Mesenchymal stem cell (in vitro differentiated cells and primary cell): ENCODE measurements at regions not wholly inside any gene's neighbourhood (a gene's known extent, or its start where the extent isn't known, plus 50 kb on each side); places are given as distances from the start of the nearest gene placed in this dataset.
"Not testable (repeated sequence)": the region's sequence is repeated elsewhere in the genome, so short reads cannot be mapped to it uniquely, and the experiment has no call there.

ENCODE experiments used
- DNase-seq: peaks from one replicate; pipeline ENCODE4 v3.0.0-alpha.2; 2013
- H2AFZ ChIP-seq: one replicate; pipeline ENCODE4 v1.6.1; 2013; ENCODE audit warnings: low read depth, mild to moderate bottlenecking, control low read depth, inconsistent platforms, low read length, moderate library complexity
- H2AK5ac ChIP-seq: 2 replicates; pipeline ENCODE4 v1.6.1; 2013; ENCODE audit warnings: low read length, moderate library complexity, mild to moderate bottlenecking, inconsistent platforms; ENCODE audit not compliant: severe bottlenecking
- H2BK120ac ChIP-seq: one replicate; pipeline ENCODE4 v1.6.1; 2013; ENCODE audit warnings: low read depth, mild to moderate bottlenecking, inconsistent platforms, low read length, moderate library complexity
- H2BK12ac ChIP-seq, 2 experiments: one replicate each; pipeline ENCODE4 v1.6.1; 2013; ENCODE audit warnings: inconsistent platforms in 2 of 2, low read length in 2 of 2, mild to moderate bottlenecking in 2 of 2, moderate library complexity in 2 of 2, control low read depth in 1 of 2
- H2BK15ac ChIP-seq: one replicate; pipeline ENCODE4 v1.6.1; 2013; ENCODE audit warnings: mild to moderate bottlenecking, low read depth, inconsistent platforms; ENCODE audit not compliant: poor library complexity, severe bottlenecking
- H2BK5ac ChIP-seq: 2 replicates; pipeline ENCODE4 v1.6.1; 2013; ENCODE audit warnings: low read depth, mild to moderate bottlenecking, low read length, control low read depth, inconsistent platforms; ENCODE audit not compliant: poor library complexity, severe bottlenecking
- H3K14ac ChIP-seq, 2 experiments: one replicate each; pipeline ENCODE4 v1.6.1; 2013; ENCODE audit warnings: inconsistent platforms in 2 of 2, low read length in 2 of 2, control low read depth in 1 of 2, mild to moderate bottlenecking in 1 of 2, moderate library complexity in 1 of 2
- H3K18ac ChIP-seq, 2 experiments: one replicate each; pipeline ENCODE4 v1.6.1; 2013; ENCODE audit warnings: inconsistent platforms in 2 of 2, low read length in 2 of 2, control low read depth in 1 of 2, low read depth in 1 of 2, mild to moderate bottlenecking in 1 of 2
- H3K23ac ChIP-seq, 2 experiments: one replicate each; pipeline ENCODE4 v1.6.1; 2013; ENCODE audit warnings: inconsistent platforms in 2 of 2, low read length in 2 of 2, mild to moderate bottlenecking in 2 of 2, moderate library complexity in 2 of 2, control low read depth in 1 of 2
- H3K27ac ChIP-seq: 2 replicates; pipeline ENCODE4 v1.5.1; 2013; ENCODE audit warnings: mild to moderate bottlenecking, moderate library complexity, low read length, control low read depth, inconsistent platforms; ENCODE audit not compliant: poor library complexity, severe bottlenecking
- H3K27me3 ChIP-seq, 2 experiments: 2 replicates each; pipeline versions ENCODE4 v1.6.1 to v1.7.0; 2013; ENCODE audit warnings: low read length in 2 of 2, mild to moderate bottlenecking in 2 of 2, moderate library complexity in 2 of 2, control low read depth in 1 of 2, inconsistent platforms in 1 of 2; ENCODE audit not compliant: control insufficient read depth in 1 of 2, insufficient read depth in 1 of 2
- H3K36me3 ChIP-seq, 2 experiments: 2 replicates each; pipeline versions ENCODE4 v1.6.1 to v1.7.0; 2013; ENCODE audit warnings: low read length in 2 of 2, control low read depth in 1 of 2, inconsistent platforms in 1 of 2, low read depth in 1 of 2, mild to moderate bottlenecking in 1 of 2; ENCODE audit not compliant: insufficient read depth in 2 of 2, control insufficient read depth in 1 of 2
- H3K4ac ChIP-seq, 2 experiments: one replicate each; pipeline ENCODE4 v1.6.1; 2013; ENCODE audit warnings: inconsistent platforms in 2 of 2, low read length in 2 of 2, mild to moderate bottlenecking in 2 of 2, moderate library complexity in 2 of 2, control low read depth in 1 of 2, low read depth in 1 of 2
- H3K4me1 ChIP-seq: 2 replicates; pipeline ENCODE4 v1.6.1; 2013; ENCODE audit warnings: low read depth, low read length, control low read depth; ENCODE audit not compliant: control insufficient read depth, insufficient read depth
- H3K4me2 ChIP-seq: 2 replicates; pipeline ENCODE4 v1.6.1; 2013; ENCODE audit warnings: low read length, mild to moderate bottlenecking, inconsistent platforms; ENCODE audit not compliant: poor library complexity, severe bottlenecking
- H3K4me3 ChIP-seq, 2 experiments: 2 replicates each; pipeline versions ENCODE4 v1.5.1 to v1.7.0; 2013; ENCODE audit warnings: low read length in 2 of 2, mild to moderate bottlenecking in 2 of 2, control low read depth in 1 of 2, low read depth in 1 of 2; ENCODE audit not compliant: insufficient read depth in 1 of 2
- H3K79me1 ChIP-seq: replicated peaks from 2 replicates; pipeline ENCODE4 v1.6.1; 2013; ENCODE audit warnings: mild to moderate bottlenecking, control low read depth, low read length, inconsistent platforms; ENCODE audit not compliant: poor library complexity, severe bottlenecking
- H3K9ac ChIP-seq: 2 replicates; pipeline ENCODE4 v1.7.0; 2013; ENCODE audit warnings: mild to moderate bottlenecking, low read length, moderate library complexity
- H3K9me3 ChIP-seq: 2 replicates; pipeline ENCODE4 v1.7.0; 2013; ENCODE audit warnings: mild to moderate bottlenecking, low read length; ENCODE audit not compliant: control insufficient read depth
- H4K8ac ChIP-seq: one replicate; pipeline ENCODE4 v1.6.1; 2013; ENCODE audit warnings: inconsistent platforms, mild to moderate bottlenecking, low read length, moderate library complexity
- H4K91ac ChIP-seq: one replicate; pipeline ENCODE4 v1.6.1; 2013; ENCODE audit warnings: mild to moderate bottlenecking, low read length, inconsistent platforms
- WGBS: methylation state at CpG from one replicate; pipeline ENCODE4 v1.1.7; 2013; ENCODE audit warnings: mixed read lengths; 5-methylcytosine and 5-hydroxymethylcytosine counted together

- no peak overlapping the region for H2BK5ac ChIP-seq
- H3K4ac ChIP-seq, result no peak overlapping the region
- H2AK5ac ChIP-seq, result no peak overlapping the region
- H3K4me3 ChIP-seq, result no peak overlapping the region
- no peak overlapping the region for H3K23ac ChIP-seq
- no peak overlapping the region for H4K8ac ChIP-seq
- no peak overlapping the region for H2BK12ac ChIP-seq
- peak; percentile 31 for DNase-seq
- peaks cover 2% of the 10 kb centered on the region for H3K9me3 ChIP-seq
- no peak overlapping the region for H4K91ac ChIP-seq
- no peak overlapping the region for H3K9ac ChIP-seq
- H2BK15ac ChIP-seq, result no peak overlapping the region
- no peak overlapping the region for H2BK120ac ChIP-seq
- H2AFZ ChIP-seq, result no peak overlapping the region
- H3K36me3 ChIP-seq, result no peaks in the 10 kb centered on the region
- no peaks in the 10 kb centered on the region for H3K4me1 ChIP-seq
- no peak overlapping the region for H3K14ac ChIP-seq
- no peak overlapping the region for H3K18ac ChIP-seq
- no peaks in the 10 kb centered on the region for H3K79me1 ChIP-seq
- no peak overlapping the region for H3K27ac ChIP-seq
- H3K4me2 ChIP-seq, result no peak overlapping the region
- peaks cover 0 to 17% of the 10 kb centered on the region in 2 experiments for H3K27me3 ChIP-seq
- WGBS, result 23% methylated on average over 7 of the region's 9 CpGs
These were observed 211.6 kb downstream of the MSX2 start for GRCh38 chr5:174935854-174936474.

DNA sequence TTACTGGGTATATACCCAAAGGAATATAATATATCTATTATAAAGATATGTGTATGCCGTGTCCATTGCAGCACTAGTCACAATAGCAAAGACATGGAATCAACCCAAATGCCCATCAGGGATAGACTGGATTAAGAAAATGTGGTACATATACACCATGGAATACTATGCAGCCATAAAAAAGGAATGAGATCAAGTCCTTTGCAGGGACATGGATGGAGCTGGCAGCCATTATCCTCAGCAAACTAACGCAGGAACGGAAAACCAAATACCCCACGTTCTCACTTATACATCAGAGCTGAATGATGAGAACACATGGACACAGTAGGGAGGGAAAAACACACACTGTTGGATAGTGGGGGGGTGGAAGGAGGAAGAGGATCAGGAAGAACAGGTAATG, 206.7 kb downstream of the MSX2 start:
- not testable (repeated sequence) for H3K18ac ChIP-seq, H3K27me3 ChIP-seq, H2BK5ac ChIP-seq, H2BK12ac ChIP-seq, H3K4ac ChIP-seq, H3K9me3 ChIP-seq, H3K36me3 ChIP-seq, H3K9ac ChIP-seq, H2AFZ ChIP-seq, H3K27ac ChIP-seq, H2AK5ac ChIP-seq, H2BK15ac ChIP-seq, H4K91ac ChIP-seq, H3K14ac ChIP-seq, DNase-seq, H3K4me1 ChIP-seq, H3K23ac ChIP-seq, H3K79me1 ChIP-seq, H2BK120ac ChIP-seq, H4K8ac ChIP-seq, H3K4me3 ChIP-seq, H3K4me2 ChIP-seq
- WGBS, result 90% methylated on average over 2 of the region's 4 CpGs

GRCh38 chr5:174925586-174925985, 201.2 kb downstream of the MSX2 start:
- Histone ChIP-seq H4K91ac (no peak overlapping the region), H3K27ac (no peak overlapping the region), H3K23ac (no peak overlapping the region), H3K27me3 (no peaks in the 10 kb centered on the region), H3K14ac (no peak overlapping the region), H4K8ac (no peak overlapping the region), H3K4me2 (no peak overlapping the region), H2BK5ac (no peak overlapping the region), H2BK12ac (no peak overlapping the region), H3K4ac (no peak overlapping the region), H3K4me3 (no peak overlapping the region), H3K4me1 (no peaks in the 10 kb centered on the region), H3K9ac (no peak overlapping the region), H3K9me3 (no peaks in the 10 kb centered on the region), H3K18ac (no peak overlapping the region), H3K36me3 (no peaks in the 10 kb centered on the region), H2AK5ac (no peak overlapping the region), H2BK15ac (no peak overlapping the region), H2AFZ (no peak overlapping the region), H3K79me1 (no peaks in the 10 kb centered on the region), H2BK120ac (no peak overlapping the region)
- WGBS, result no CpG with 5 or more reads among the region's 1 CpG
- DNase-seq, result no peak

DNA sequence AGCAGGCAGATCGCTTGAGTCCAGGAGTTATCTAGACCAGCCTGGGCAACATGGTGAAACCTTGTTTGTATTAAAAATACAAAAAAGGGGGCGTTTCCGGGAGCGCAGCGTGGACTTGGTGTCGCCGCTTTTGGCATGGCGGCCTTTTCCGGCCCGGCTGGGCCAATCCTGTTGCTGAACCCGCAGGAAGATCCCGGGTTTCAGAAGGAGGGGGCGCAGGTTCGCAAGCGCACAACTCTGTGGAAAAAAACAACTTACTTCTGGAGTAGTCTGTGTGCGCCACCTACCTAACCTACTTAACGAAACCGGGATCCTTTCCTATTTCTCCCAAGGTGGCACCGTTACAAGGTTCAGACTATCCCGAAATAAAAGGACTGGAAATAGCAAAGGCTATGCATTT, 198.6 kb downstream of the MSX2 start:
- no peak overlapping the region for H3K27ac ChIP-seq
- no peak overlapping the region for H2AK5ac ChIP-seq
- no peak overlapping the region for H3K14ac ChIP-seq
- no peaks in the 10 kb centered on the region for H3K79me1 ChIP-seq
- H2AFZ ChIP-seq, result no peak overlapping the region
- no peak overlapping the region for H3K4me3 ChIP-seq
- no peak overlapping the region for H4K8ac ChIP-seq
- no peaks in the 10 kb centered on the region for H3K9me3 ChIP-seq
- H2BK120ac ChIP-seq, result no peak overlapping the region
- H3K18ac ChIP-seq, result no peak overlapping the region
- H3K27me3 ChIP-seq, result no peaks in the 10 kb centered on the region
- no peak overlapping the region for H3K4ac ChIP-seq
- H4K91ac ChIP-seq, result no peak overlapping the region
- no peaks in the 10 kb centered on the region for H3K4me1 ChIP-seq
- H2BK5ac ChIP-seq, result no peak overlapping the region
- no peak overlapping the region for H2BK15ac ChIP-seq
- H3K9ac ChIP-seq, result no peak overlapping the region
- no peak for DNase-seq
- no peak overlapping the region for H3K4me2 ChIP-seq
- no peak overlapping the region for H2BK12ac ChIP-seq
- no peaks in the 10 kb centered on the region for H3K36me3 ChIP-seq
- 90% methylated on average over 16 of the region's 20 CpGs for WGBS
- H3K23ac ChIP-seq, result no peak overlapping the region
